Mesendoderm (in vitro differentiated cells): ENCODE measurements at regions not wholly inside any gene's neighbourhood (a gene's known extent, or its start where the extent isn't known, plus 50 kb on each side); places are given as distances from the start of the nearest gene placed in this dataset.

ENCODE experiments used
- DNase-seq: peaks from one replicate; pipeline ENCODE4 v3.0.0; 2013
- H2AK5ac ChIP-seq: 2 replicates; pipeline ENCODE4 v1.6.1; 2013; ENCODE audit warnings: low read length, inconsistent platforms
- H2BK120ac ChIP-seq: 2 replicates; pipeline ENCODE4 v1.6.1; 2013; ENCODE audit warnings: low read depth, mild to moderate bottlenecking, low read length, moderate library complexity, mixed read lengths
- H2BK15ac ChIP-seq: replicated peaks from 2 replicates; pipeline ENCODE4 v1.6.1; 2013; ENCODE audit warnings: low read depth, mild to moderate bottlenecking, moderate library complexity
- H2BK5ac ChIP-seq: 2 replicates; pipeline ENCODE4 v1.6.1; 2013; ENCODE audit warnings: low read length, inconsistent platforms
- H3K18ac ChIP-seq: 2 replicates; pipeline ENCODE4 v1.6.1; 2013; ENCODE audit warnings: mild to moderate bottlenecking, low read length, mixed read lengths
- H3K23ac ChIP-seq: one replicate; pipeline ENCODE4 v1.6.1; 2013; ENCODE audit warnings: low read length
- H3K27ac ChIP-seq: 2 replicates; pipeline ENCODE4 v1.5.1; 2013; ENCODE audit warnings: low read depth, mild to moderate bottlenecking, inconsistent platforms, low read length, moderate library complexity
- H3K27me3 ChIP-seq: 2 replicates; pipeline ENCODE4 v1.6.1; 2013; ENCODE audit warnings: low read length, control low read depth, mild to moderate bottlenecking, inconsistent platforms; ENCODE audit not compliant: insufficient read depth, poor library complexity
- H3K36me3 ChIP-seq: 2 replicates; pipeline ENCODE4 v1.6.1; 2013; ENCODE audit warnings: low read length, inconsistent platforms; ENCODE audit not compliant: control insufficient read depth, insufficient read depth
- H3K4ac ChIP-seq: one replicate; pipeline ENCODE4 v1.6.1; 2013; ENCODE audit warnings: low read depth, mild to moderate bottlenecking, low read length, moderate library complexity
- H3K4me1 ChIP-seq: 2 replicates; pipeline ENCODE4 v1.6.1; 2013; ENCODE audit warnings: low read depth, low read length, inconsistent platforms; ENCODE audit not compliant: control insufficient read depth
- H3K4me2 ChIP-seq: 2 replicates; pipeline ENCODE4 v1.6.1; 2013; ENCODE audit warnings: low read length
- H3K4me3 ChIP-seq: 2 replicates; pipeline ENCODE4 v1.5.1; 2013; ENCODE audit warnings: mild to moderate bottlenecking, low read length
- H3K56ac ChIP-seq: one replicate; pipeline ENCODE4 v1.6.1; 2013; ENCODE audit warnings: low read length
- H3K79me1 ChIP-seq: 2 replicates; pipeline ENCODE4 v1.6.1; 2013; ENCODE audit warnings: low read length, inconsistent platforms
- H3K79me2 ChIP-seq: 2 replicates; pipeline ENCODE4 v1.6.1; 2013; ENCODE audit warnings: mild to moderate bottlenecking, low read length; ENCODE audit not compliant: control insufficient read depth, insufficient read depth
- H3K9ac ChIP-seq: 2 replicates; pipeline ENCODE4 v1.6.1; 2013; ENCODE audit warnings: low read length, inconsistent platforms
- H4K5ac ChIP-seq: one replicate; pipeline ENCODE4 v1.6.1; 2013; ENCODE audit warnings: low read length
- H4K8ac ChIP-seq: one replicate; pipeline ENCODE4 v1.6.1; 2013; ENCODE audit warnings: low read depth, mild to moderate bottlenecking, control low read depth, low read length, moderate library complexity
- WGBS: extraction: QIAGEN DNeasy Blood & Tissue Kit; methylation state at CpG from one replicate; pipeline ENCODE4 v1.1.7; 2013; ENCODE audit warnings: low lambda C conversion rate, missing lambda C conversion rate; ENCODE audit not compliant: insufficient coverage; ENCODE audit errors: extremely low coverage; 5-methylcytosine and 5-hydroxymethylcytosine counted together

GRCh38 chr17:72525225-72526015 is 404.6 kb downstream of the SOX9 start:
- Histone ChIP-seq H3K4me2 (no peak overlapping the region), H2BK15ac (no peak overlapping the region), H3K9ac (no peak overlapping the region), H3K4me3 (no peak overlapping the region), H2BK120ac (no peak overlapping the region), H3K36me3 (no peaks in the 10 kb centered on the region), H3K79me2 (no peaks in the 10 kb centered on the region), H3K79me1 (no peaks in the 10 kb centered on the region), H3K27ac (no peak overlapping the region), H3K56ac (no peak overlapping the region), H3K27me3 (no peaks in the 10 kb centered on the region), H4K8ac (no peak overlapping the region), H3K23ac (no peak overlapping the region), H4K5ac (no peak overlapping the region), H3K4ac (no peak overlapping the region), H2AK5ac (no peak overlapping the region), H3K4me1 (no peaks in the 10 kb centered on the region), H3K18ac (no peak overlapping the region), H2BK5ac (no peak overlapping the region)
- no CpG with 5 or more reads among the region's 5 CpGs for WGBS
- DNase-seq, result no peak

- Histone ChIP-seq H3K79me2 (no peaks in the 10 kb centered on the region), H3K79me1 (no peaks in the 10 kb centered on the region), H3K18ac (no peak overlapping the region), H3K9ac (no peak overlapping the region), H4K8ac (no peak overlapping the region), H3K27me3 (no peaks in the 10 kb centered on the region), H2BK120ac (no peak overlapping the region), H3K4me2 (no peak overlapping the region), H2BK5ac (no peak overlapping the region), H3K4me3 (no peak overlapping the region), H3K36me3 (no peaks in the 10 kb centered on the region), H4K5ac (no peak overlapping the region), H2AK5ac (no peak overlapping the region), H3K4ac (no peak overlapping the region), H2BK15ac (no peak overlapping the region), H3K27ac (no peak overlapping the region), H3K4me1 (no peaks in the 10 kb centered on the region), H3K56ac (no peak overlapping the region), H3K23ac (no peak overlapping the region)
- no peak for DNase-seq
- no CpG with 5 or more reads among the region's 8 CpGs for WGBS
Observed at GRCh38 chr17:72526769-72527168, 405.9 kb downstream of the SOX9 start.

- Histone ChIP-seq H2BK15ac (no peak overlapping the region), H3K23ac (no peak overlapping the region), H4K5ac (no peak overlapping the region), H2BK120ac (no peak overlapping the region), H3K4ac (no peak overlapping the region), H3K27me3 (no peaks in the 10 kb centered on the region), H3K79me2 (no peaks in the 10 kb centered on the region), H3K79me1 (no peaks in the 10 kb centered on the region), H3K4me3 (no peak overlapping the region), H3K4me2 (no peak overlapping the region), H3K56ac (no peak overlapping the region), H3K36me3 (no peaks in the 10 kb centered on the region), H3K4me1 (no peaks in the 10 kb centered on the region), H3K27ac (no peak overlapping the region), H2BK5ac (no peak overlapping the region), H4K8ac (no peak overlapping the region), H3K18ac (no peak overlapping the region), H2AK5ac (no peak overlapping the region), H3K9ac (no peak overlapping the region)
- no CpG with 5 or more reads among the region's 9 CpGs for WGBS
- DNase-seq, result no peak
Observed at GRCh38 chr17:72527789-72528188, 407.0 kb downstream of the SOX9 start.

GRCh38 chr17:72528683-72529082 is 407.9 kb downstream of the SOX9 start:
- WGBS, result no CpG with 5 or more reads among the region's 2 CpGs
- no peaks in the 10 kb centered on the region for H3K79me1 ChIP-seq
- H3K27me3 ChIP-seq, result no peaks in the 10 kb centered on the region
- no peak overlapping the region for H3K4me3 ChIP-seq
- no peaks in the 10 kb centered on the region for H3K36me3 ChIP-seq
- no peak overlapping the region for H2BK15ac ChIP-seq
- no peak overlapping the region for H2BK5ac ChIP-seq
- H2AK5ac ChIP-seq, result no peak overlapping the region
- H3K23ac ChIP-seq, result no peak overlapping the region
- DNase-seq, result no peak
- no peak overlapping the region for H3K27ac ChIP-seq
- H3K4me1 ChIP-seq, result no peaks in the 10 kb centered on the region
- H3K4me2 ChIP-seq, result no peak overlapping the region
- H4K5ac ChIP-seq, result no peak overlapping the region
- no peaks in the 10 kb centered on the region for H3K79me2 ChIP-seq
- no peak overlapping the region for H3K56ac ChIP-seq
- no peak overlapping the region for H3K18ac ChIP-seq
- H2BK120ac ChIP-seq, result no peak overlapping the region
- no peak overlapping the region for H4K8ac ChIP-seq
- H3K4ac ChIP-seq, result no peak overlapping the region
- no peak overlapping the region for H3K9ac ChIP-seq

- H2BK5ac ChIP-seq, result no peak overlapping the region
- no peak overlapping the region for H3K23ac ChIP-seq
- no peaks in the 10 kb centered on the region for H3K27me3 ChIP-seq
- no peak overlapping the region for H4K5ac ChIP-seq
- no peak overlapping the region for H3K4me3 ChIP-seq
- no peak overlapping the region for H2BK15ac ChIP-seq
- no peaks in the 10 kb centered on the region for H3K36me3 ChIP-seq
- no peak overlapping the region for H3K4ac ChIP-seq
- H3K9ac ChIP-seq, result no peak overlapping the region
- H3K4me2 ChIP-seq, result no peak overlapping the region
- no peaks in the 10 kb centered on the region for H3K79me2 ChIP-seq
- no CpG with 5 or more reads among the region's 4 CpGs for WGBS
- H4K8ac ChIP-seq, result no peak overlapping the region
- DNase-seq, result no peak
- no peak overlapping the region for H3K56ac ChIP-seq
- H3K4me1 ChIP-seq, result no peaks in the 10 kb centered on the region
- no peak overlapping the region for H3K18ac ChIP-seq
- H3K79me1 ChIP-seq, result no peaks in the 10 kb centered on the region
- H2BK120ac ChIP-seq, result no peak overlapping the region
- H2AK5ac ChIP-seq, result no peak overlapping the region
- no peak overlapping the region for H3K27ac ChIP-seq
Observed at GRCh38 chr17:72529386-72529785, 408.6 kb downstream of the SOX9 start.

GRCh38 chr17:72530454-72530853 is 409.6 kb downstream of the SOX9 start:
- Histone ChIP-seq H3K4me2 (no peak overlapping the region), H3K9ac (no peak overlapping the region), H3K4ac (no peak overlapping the region), H3K27ac (no peak overlapping the region), H2AK5ac (no peak overlapping the region), H3K56ac (no peak overlapping the region), H3K18ac (no peak overlapping the region), H3K23ac (no peak overlapping the region), H3K36me3 (no peaks in the 10 kb centered on the region), H3K4me1 (no peaks in the 10 kb centered on the region), H2BK5ac (no peak overlapping the region), H2BK15ac (no peak overlapping the region), H3K4me3 (no peak overlapping the region), H3K79me1 (no peaks in the 10 kb centered on the region), H4K8ac (no peak overlapping the region), H2BK120ac (no peak overlapping the region), H3K79me2 (no peaks in the 10 kb centered on the region), H3K27me3 (no peaks in the 10 kb centered on the region), H4K5ac (no peak overlapping the region)
- WGBS, result no CpG with 5 or more reads among the region's 3 CpGs
- no peak for DNase-seq
